ENCODE measurements at regions not wholly inside any gene's neighbourhood (a gene's known extent, or its start where the extent isn't known, plus 50 kb on each side); places are given as distances from the start of the nearest gene placed in this dataset.

- TF ChIP-seq, protein P1, sequence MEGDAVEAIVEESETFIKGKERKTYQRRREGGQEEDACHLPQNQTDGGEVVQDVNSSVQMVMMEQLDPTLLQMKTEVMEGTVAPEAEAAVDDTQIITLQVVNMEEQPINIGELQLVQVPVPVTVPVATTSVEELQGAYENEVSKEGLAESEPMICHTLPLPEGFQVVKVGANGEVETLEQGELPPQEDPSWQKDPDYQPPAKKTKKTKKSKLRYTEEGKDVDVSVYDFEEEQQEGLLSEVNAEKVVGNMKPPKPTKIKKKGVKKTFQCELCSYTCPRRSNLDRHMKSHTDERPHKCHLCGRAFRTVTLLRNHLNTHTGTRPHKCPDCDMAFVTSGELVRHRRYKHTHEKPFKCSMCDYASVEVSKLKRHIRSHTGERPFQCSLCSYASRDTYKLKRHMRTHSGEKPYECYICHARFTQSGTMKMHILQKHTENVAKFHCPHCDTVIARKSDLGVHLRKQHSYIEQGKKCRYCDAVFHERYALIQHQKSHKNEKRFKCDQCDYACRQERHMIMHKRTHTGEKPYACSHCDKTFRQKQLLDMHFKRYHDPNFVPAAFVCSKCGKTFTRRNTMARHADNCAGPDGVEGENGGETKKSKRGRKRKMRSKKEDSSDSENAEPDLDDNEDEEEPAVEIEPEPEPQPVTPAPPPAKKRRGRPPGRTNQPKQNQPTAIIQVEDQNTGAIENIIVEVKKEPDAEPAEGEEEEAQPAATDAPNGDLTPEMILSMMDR (conservative IDR thresholded peaks at IDR 0.05): no peak
- H3K4me1 Mint-ChIP-seq (ENCODE audit: unreplicated experiment): no peaks in the 10 kb centered on the region
- DNase-seq (ENCODE audit: extremely low spot score, unreplicated experiment): no peak
Observed at GRCh38 chr5:14054965-14055963, 87.9 kb upstream of the TRIO start.

DNA sequence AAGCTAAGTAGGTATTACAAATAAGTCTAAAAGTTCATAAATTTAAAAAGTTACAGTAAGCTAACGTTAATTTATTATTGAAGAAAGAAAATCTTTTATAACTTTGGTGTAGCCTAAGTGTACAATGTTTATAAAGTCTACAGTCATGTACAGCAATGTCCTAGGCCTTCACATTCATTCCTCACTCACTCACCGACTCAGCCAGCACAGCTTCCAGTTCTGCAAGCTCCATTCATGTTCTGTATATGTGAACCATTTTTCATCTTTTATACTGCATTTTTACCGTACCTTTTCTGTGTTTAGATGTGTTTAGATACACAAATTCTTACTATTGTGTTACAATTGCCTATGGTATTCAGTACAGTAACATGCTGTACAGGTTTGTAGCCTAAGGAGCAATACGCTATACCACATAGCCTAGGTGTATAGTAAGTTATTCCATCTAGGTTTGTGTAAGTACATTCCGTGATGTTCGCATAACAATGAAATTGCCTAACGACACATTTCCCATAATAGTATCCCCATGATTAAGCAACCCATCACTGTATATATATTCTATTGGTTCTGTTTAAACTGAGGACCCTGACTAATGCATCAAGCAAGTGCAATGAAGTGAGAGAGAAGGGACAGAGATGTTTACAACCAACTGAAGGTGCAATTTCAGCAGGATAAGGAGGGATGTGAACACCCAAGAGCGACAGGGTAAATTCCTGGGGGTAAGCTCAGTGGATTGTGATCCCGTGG lies 88.9 kb upstream of the TRIO start:
- H3K9me3 Mint-ChIP-seq: no peaks in the 10 kb centered on the region
- no peak overlapping the region for H3K4me3 Mint-ChIP-seq
- no peak overlapping the region for H3K27ac Mint-ChIP-seq
- no peaks in the 10 kb centered on the region for H3K36me3 Mint-ChIP-seq
- H3K27me3 Mint-ChIP-seq: no peaks in the 10 kb centered on the region
- no peaks in the 10 kb centered on the region for H3K4me1 Mint-ChIP-seq (ENCODE audit: unreplicated experiment)
- DNase-seq (ENCODE audit: extremely low spot score, unreplicated experiment): no peak
- TF ChIP-seq, protein P1 (conservative IDR thresholded peaks at IDR 0.05): no peak

More at GRCh38 chr5:14054965-14055963, 87.9 kb upstream of the TRIO start:
- Mint-ChIP-seq H3K36me3 (no peaks in the 10 kb centered on the region), H3K4me3 (no peak overlapping the region), H3K9me3 (no peaks in the 10 kb centered on the region), H3K27ac (no peak overlapping the region), H3K27me3 (no peaks in the 10 kb centered on the region)

GRCh38 chr5:14050821-14051220 lies 92.3 kb upstream of the TRIO start:
- Mint-ChIP-seq H3K27me3 (no peaks in the 10 kb centered on the region), H3K9me3 (peaks cover 6% of the 10 kb centered on the region)
- TF ChIP-seq, protein P1 (conservative IDR thresholded peaks at IDR 0.05): no peak

DNA sequence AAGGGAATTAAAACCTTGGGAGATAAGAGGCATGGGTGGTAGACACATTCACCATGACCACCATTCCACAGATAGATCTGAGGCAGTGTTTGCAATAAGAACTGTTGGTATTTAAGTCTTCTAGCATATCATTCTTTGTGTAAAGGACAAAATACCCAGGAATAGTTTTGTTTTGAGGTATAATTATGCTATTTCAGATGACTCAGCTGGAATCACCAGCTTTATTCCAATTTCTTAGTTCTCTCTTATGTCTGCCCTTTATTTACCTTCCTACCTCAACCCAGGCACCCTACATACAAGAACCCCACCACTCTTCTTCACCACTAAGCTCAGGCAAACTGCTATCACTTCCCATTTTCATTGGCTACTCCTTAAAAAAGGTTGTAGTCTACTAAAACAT lies 94.7 kb upstream of the TRIO start:
- TF ChIP-seq, protein P1 (conservative IDR thresholded peaks at IDR 0.05): no peak
- H3K27ac Mint-ChIP-seq: no peak overlapping the region
- H3K27me3 Mint-ChIP-seq: no peaks in the 10 kb centered on the region
- peaks cover 6% of the 10 kb centered on the region for H3K9me3 Mint-ChIP-seq
- no peak for DNase-seq (ENCODE audit: extremely low spot score, unreplicated experiment)
- no peaks in the 10 kb centered on the region for H3K4me1 Mint-ChIP-seq (ENCODE audit: unreplicated experiment)
- H3K4me3 Mint-ChIP-seq: no peak overlapping the region
- H3K36me3 Mint-ChIP-seq: no peaks in the 10 kb centered on the region

More at GRCh38 chr5:14050821-14051220, 92.3 kb upstream of the TRIO start:
- H3K27ac Mint-ChIP-seq: no peak overlapping the region
- DNase-seq (ENCODE audit: extremely low spot score, unreplicated experiment): no peak
- no peaks in the 10 kb centered on the region for H3K4me1 Mint-ChIP-seq (ENCODE audit: unreplicated experiment)
- H3K36me3 Mint-ChIP-seq: no peaks in the 10 kb centered on the region
- H3K4me3 Mint-ChIP-seq: no peak overlapping the region

DNA sequence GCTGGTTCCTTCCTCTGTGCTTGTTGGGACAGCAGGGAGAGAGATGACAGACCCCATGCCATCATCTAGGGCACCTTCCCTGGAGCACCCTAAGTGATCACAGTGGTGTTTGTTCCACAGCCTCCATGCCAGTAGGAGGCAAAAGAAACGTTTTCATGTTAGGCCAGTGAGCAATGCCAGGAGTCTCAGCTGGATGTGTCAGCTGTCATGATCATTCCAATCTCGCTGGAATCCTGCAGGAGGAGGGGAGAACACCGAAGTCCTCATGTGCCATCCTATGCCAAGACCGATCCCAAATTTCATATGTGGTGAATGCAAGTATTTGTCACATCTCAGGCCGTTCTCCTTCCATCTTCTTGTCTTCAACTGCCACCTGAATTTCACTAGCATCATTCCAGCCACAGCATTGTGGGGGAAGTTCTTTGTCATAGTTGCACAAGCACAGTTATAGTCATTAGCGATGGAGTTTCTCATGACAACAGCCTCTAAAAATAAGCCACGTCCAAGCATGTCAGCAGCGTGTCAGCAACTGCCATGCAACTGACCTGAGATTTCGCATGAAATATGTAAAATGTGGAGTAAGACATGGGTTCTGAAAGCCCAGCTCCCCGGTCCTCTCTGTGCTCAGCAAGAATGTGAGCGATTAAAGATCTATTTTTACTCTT lies 97.2 kb upstream of the DNAH5 start:
- Mint-ChIP-seq H3K4me3 (no peak overlapping the region), H3K27me3 (peaks cover 2% of the 10 kb centered on the region), H3K9me3 (peaks cover 7% of the 10 kb centered on the region), H3K27ac (no peak overlapping the region), H3K36me3 (no peaks in the 10 kb centered on the region), H3K4me1 (ENCODE audit: unreplicated experiment) (peaks cover 21% of the 10 kb centered on the region)
- DNase-seq (ENCODE audit: extremely low spot score, unreplicated experiment): no peak
- TF ChIP-seq, protein P1 (conservative IDR thresholded peaks at IDR 0.05): no peak

Measured in type B pancreatic cell (in vitro differentiated cells).